Ascending aorta (tissue), 2 donors: ENCODE measurements at regions not wholly inside any gene's neighbourhood (a gene's known extent, or its start where the extent isn't known, plus 50 kb on each side); places are given as distances from the start of the nearest gene placed in this dataset.
A peak's percentile ranks its signal among the peaks of the same experiment; 100 is the strongest.
"Not testable (repeated sequence)": the region's sequence is repeated elsewhere in the genome, so short reads cannot be mapped to it uniquely, and the experiment has no call there.

ENCODE experiments used
- DNase-seq, 2 donors: peaks; one replicate each; pipeline ENCODE4 v3.0.0-alpha.2; 2019; ENCODE audit warnings: low spot score in 2 of 2
- H3K27ac ChIP-seq, 2 donors: fragments of 200-600 bp; sonication (generic); one replicate each; pipeline ENCODE4 v1.5.1; 2016 to 2017; ENCODE audit warnings: mild to moderate bottlenecking in 1 of 2
- H3K27me3 ChIP-seq: fragments of 200-600 bp; sonication (generic); one replicate; pipeline ENCODE4 v1.5.1; 2017
- H3K36me3 ChIP-seq, 2 donors: fragments of 200-600 bp; sonication (generic); one replicate each; pipeline ENCODE4 v1.5.1; 2016
- H3K4me1 ChIP-seq, 2 donors: fragments of 200-600 bp; sonication (generic); one replicate each; pipeline ENCODE4 v1.5.1; 2016 to 2017; ENCODE audit warnings: mild to moderate bottlenecking in 1 of 2
- H3K4me3 ChIP-seq, 2 donors: fragments of 200-600 bp; sonication (generic); one replicate each; pipeline ENCODE4 v1.5.1; 2016 to 2017; ENCODE audit warnings: mild to moderate bottlenecking in 1 of 2
- H3K9me3 ChIP-seq, 2 donors: fragments of 200-600 bp; sonication (generic); one replicate each; pipeline ENCODE4 v1.5.1; 2016
- intact Hi-C: fragments of 100-400 bp; cut with DNase I; formaldehyde crosslinking; loops from one replicate; pipeline ENCODE4 v1.15.1; 2023
- TF ChIP-seq, protein P1 (sequence below), 3 experiments: fragments of 200-600 bp in 2 of 3; fragments of 450-650 bp in 1 of 3; sonication (generic) in 2 of 3; IDR thresholded peaks; one replicate each; pipeline ENCODE4 v1.5.1; 2016 to 2019; ENCODE audit warnings: antibody characterized with exemption in 3 of 3, mild to moderate bottlenecking in 1 of 3, moderate library complexity in 1 of 3

DNA sequence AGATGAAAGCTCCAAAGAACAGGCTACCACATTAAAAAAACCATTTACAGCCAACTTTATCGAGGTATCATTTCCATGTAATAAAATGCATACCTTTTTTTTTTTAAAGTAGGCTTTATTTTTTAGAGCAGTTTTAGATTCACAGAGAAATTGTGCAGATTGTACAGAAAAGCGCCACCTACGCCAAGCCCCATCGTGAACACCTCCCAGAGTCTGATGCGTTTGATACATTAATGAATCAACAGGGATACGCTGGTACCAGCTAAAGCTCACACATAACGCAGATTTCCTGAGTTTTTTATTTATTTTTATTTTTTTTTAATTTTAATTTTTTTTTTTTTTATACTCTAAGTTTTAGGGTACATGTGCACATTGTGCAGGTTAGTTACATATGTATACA lies 129.9 kb downstream of the KIF26A start:
- Histone ChIP-seq H3K4me3 (no peak overlapping the region), H3K27me3 (no peaks in the 10 kb centered on the region), H3K4me1 (no peaks in the 10 kb centered on the region), H3K9me3 (no peaks in the 10 kb centered on the region), H3K27ac (no peak overlapping the region), H3K36me3 (no peaks in the 10 kb centered on the region)
- intact Hi-C loops, result no loop called here
- DNase-seq, result no peak
- TF ChIP-seq, protein P1, sequence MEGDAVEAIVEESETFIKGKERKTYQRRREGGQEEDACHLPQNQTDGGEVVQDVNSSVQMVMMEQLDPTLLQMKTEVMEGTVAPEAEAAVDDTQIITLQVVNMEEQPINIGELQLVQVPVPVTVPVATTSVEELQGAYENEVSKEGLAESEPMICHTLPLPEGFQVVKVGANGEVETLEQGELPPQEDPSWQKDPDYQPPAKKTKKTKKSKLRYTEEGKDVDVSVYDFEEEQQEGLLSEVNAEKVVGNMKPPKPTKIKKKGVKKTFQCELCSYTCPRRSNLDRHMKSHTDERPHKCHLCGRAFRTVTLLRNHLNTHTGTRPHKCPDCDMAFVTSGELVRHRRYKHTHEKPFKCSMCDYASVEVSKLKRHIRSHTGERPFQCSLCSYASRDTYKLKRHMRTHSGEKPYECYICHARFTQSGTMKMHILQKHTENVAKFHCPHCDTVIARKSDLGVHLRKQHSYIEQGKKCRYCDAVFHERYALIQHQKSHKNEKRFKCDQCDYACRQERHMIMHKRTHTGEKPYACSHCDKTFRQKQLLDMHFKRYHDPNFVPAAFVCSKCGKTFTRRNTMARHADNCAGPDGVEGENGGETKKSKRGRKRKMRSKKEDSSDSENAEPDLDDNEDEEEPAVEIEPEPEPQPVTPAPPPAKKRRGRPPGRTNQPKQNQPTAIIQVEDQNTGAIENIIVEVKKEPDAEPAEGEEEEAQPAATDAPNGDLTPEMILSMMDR (IDR thresholded peaks at IDR 0.05), result no peak

DNA sequence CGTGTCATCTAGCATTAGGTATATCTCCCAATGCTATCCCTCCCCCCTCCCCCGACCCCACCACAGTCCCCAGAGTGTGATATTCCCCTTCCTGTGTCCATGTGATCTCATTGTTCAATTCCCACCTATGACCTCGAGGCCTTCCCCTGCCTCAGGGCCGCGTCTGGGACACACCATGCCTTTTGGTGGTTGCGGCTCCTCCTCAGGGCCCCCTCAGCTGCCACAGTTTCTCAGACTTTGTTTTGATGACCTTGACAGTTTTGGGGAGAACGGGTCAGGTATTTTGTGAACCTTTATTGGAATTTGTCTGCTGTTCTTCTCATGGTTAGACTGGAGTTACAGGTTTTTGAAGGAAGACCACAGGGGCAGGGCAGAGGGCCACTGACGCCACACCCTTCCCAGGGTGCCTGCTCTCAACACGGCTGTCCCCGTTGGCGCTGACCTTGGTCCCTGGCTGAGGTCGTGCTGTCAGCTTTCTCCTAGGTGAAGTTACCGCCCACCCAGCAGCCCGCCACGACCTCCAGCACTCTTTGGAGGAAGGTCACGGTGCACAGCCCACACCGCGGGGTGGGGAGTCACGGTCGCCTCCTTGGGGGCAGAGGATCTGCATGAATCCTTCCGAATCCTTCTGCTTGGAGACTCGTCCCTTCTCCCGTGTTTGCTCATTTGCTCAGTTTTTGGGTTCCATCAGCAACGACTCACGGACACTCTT lies 130.5 kb downstream of the KIF26A start:
- intact Hi-C loops, result no loop called here
- H3K27ac ChIP-seq, result no peak overlapping the region
- no peaks in the 10 kb centered on the region for H3K4me1 ChIP-seq
- H3K4me3 ChIP-seq, result no peak overlapping the region
- DNase-seq, result peak in 1 of 2 donors; percentile 55
- no peaks in the 10 kb centered on the region for H3K27me3 ChIP-seq
- TF ChIP-seq, protein P1 (IDR thresholded peaks at IDR 0.05), result no peak
- H3K36me3 ChIP-seq, result no peaks in the 10 kb centered on the region
- H3K9me3 ChIP-seq, result no peaks in the 10 kb centered on the region

DNA sequence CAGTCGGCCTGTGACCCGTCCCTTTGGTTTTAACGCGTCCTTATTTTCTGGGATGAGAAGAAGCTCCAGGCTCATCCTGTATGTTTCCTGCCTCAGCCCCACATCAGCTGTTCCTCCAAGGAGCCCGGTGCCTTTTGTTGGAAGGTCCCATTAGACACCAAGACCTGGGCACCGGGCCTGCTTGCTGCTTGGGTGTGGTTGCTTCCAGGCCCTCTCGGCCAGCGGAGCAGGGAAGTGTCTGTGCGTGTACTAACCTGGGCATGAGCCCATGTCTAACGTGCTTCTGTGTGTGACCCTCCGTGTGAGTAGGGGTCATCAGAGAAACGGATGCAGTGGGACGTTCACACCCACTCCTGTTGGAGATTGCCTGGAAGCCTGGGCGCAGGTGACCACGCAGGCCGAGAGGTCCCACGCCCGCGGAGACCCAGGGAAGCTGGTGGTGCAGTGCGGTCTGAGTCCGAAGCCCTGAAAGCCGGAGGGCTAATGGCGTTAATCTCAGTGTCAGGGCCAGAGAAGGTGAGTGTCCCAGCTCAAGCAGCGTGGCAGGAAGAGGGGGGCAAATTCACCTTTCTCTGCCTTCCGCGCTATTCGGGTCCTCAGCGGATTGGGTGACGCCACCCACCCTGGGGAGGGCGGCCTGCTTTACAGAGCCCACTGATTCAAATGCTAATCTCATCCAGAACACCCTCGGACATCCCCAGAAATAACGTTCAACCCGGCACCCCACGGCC lies 131.3 kb downstream of the KIF26A start:
- peak in 1 of 2 donors; percentile 58 for DNase-seq

DNA sequence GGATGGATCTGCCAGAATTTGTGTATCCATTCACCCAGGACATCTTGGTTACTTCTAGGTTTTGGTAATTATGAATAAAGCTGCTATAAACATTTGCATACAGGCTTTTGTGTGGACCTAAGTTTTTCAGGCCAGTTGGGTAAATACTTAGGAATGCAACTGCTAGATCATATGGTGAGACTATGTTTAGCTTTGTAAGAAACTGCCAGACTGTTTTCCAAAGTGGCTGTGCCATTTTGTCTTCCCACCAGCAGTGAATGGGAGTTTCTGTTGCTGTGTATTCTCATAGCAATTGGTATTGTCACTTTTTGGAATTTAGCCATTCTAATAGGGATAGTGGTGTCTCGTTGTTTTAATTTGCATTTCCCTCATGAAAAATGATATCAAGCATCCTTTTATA lies 133.0 kb downstream of the KIF26A start:
- Histone ChIP-seq H3K9me3 (no peaks in the 10 kb centered on the region), H3K36me3 (no peaks in the 10 kb centered on the region), H3K27me3 (no peaks in the 10 kb centered on the region), H3K27ac (no peak overlapping the region), H3K4me3 (no peak overlapping the region), H3K4me1 (no peaks in the 10 kb centered on the region)
- intact Hi-C loops, result no loop called here
- TF ChIP-seq, protein P1 (IDR thresholded peaks at IDR 0.05), result no peak
- DNase-seq, result no peak

More for the DNA sequence above, 131.3 kb downstream of the KIF26A start:
- intact Hi-C loops, H3K4me3 ChIP-seq, H3K4me1 ChIP-seq, H3K36me3 ChIP-seq, H3K27me3 ChIP-seq, H3K27ac ChIP-seq, H3K9me3 ChIP-seq: not testable (repeated sequence)

DNA sequence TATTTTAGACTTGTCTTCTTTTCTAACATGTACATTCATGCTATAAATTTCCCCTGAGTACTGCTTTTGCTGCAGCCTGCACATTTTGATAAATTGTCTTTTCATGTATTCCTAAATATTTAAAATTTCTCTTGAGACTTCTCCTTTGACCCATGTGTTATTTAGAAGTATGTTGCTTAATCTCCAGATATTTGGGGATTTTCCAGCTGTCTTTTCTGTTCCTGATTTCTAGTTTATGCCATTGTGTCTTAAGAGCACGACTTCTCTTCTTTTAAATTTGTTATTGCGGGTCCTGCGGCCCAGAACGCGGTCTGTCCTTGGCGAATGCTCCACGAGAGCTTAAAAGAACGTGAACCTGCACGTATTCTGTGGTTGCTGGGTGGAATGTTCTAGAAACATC lies 136.4 kb downstream of the KIF26A start:
- no peaks in the 10 kb centered on the region for H3K27me3 ChIP-seq
- H3K4me3 ChIP-seq, result no peak overlapping the region
- H3K9me3 ChIP-seq, result no peaks in the 10 kb centered on the region
- intact Hi-C loops, result no loop called here
- DNase-seq, result no peak
- no peak overlapping the region for H3K27ac ChIP-seq
- H3K36me3 ChIP-seq, result no peaks in the 10 kb centered on the region
- no peaks in the 10 kb centered on the region for H3K4me1 ChIP-seq
- TF ChIP-seq, protein P1 (IDR thresholded peaks at IDR 0.05), result no peak

- intact Hi-C loops, result no loop called here
- Histone ChIP-seq H3K27me3 (no peaks in the 10 kb centered on the region), H3K27ac (no peak overlapping the region), H3K9me3 (no peaks in the 10 kb centered on the region), H3K4me3 (no peak overlapping the region), H3K36me3 (no peaks in the 10 kb centered on the region), H3K4me1 (no peaks in the 10 kb centered on the region)
- TF ChIP-seq, protein P1 (IDR thresholded peaks at IDR 0.05), result no peak
- peak in 1 of 2 donors; percentile 47 for DNase-seq
These were observed 139.2 kb downstream of the KIF26A start for GRCh38 chr14:104277416-104278213.
